HG03108 (cell line): ENCODE measurements at regions not wholly inside any gene's neighbourhood (a gene's known extent, or its start where the extent isn't known, plus 50 kb on each side); places are given as distances from the start of the nearest gene placed in this dataset.

ENCODE experiments used
- ATAC-seq: cut with Tn5 transposase; IDR thresholded peaks from one replicate; pipeline ENCODE4 v1.9.1; 2021; ENCODE audit warnings: moderate library complexity; ENCODE audit not compliant: unreplicated experiment

DNA sequence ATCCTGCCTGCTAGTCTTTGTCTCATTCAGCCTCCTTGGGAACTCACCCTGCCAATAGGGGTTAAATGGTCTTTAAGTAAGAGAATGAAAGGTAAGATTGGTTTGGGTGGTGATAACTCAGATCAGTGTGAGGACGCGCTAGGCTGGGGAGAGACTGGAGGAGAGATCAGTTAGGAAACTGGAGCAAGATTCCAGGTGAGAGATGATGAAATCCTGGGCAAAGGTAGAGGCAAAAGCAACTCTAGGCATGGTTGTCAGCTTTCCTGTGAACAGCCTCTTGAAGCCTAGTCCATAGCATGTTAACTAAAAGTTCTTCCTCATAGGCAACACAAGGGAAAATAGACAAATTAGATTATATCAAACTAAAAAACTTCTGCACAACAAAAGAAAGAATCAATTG, 145.2 kb upstream of the ANKRD28 start:
- no peak for ATAC-seq

DNA sequence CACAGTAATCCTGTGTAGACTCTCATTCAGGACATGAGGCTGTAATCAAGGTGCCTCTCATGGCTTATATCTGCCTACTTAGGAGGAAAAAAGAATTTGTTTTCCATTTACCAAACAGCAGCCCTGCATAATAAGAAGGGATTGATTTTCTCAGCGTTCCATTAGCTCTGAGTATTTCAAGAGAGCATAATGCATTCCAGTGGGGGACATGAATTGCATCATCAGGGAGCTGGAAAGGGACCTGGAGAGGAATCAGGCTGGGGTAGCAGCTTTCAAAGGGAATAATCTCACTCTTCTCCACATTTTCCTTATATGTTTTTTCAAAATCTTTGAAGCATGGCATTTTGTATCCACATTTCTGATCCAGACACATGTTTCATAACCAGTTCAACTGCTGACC, 150.6 kb upstream of the ANKRD28 start:
- no peak for ATAC-seq

DNA sequence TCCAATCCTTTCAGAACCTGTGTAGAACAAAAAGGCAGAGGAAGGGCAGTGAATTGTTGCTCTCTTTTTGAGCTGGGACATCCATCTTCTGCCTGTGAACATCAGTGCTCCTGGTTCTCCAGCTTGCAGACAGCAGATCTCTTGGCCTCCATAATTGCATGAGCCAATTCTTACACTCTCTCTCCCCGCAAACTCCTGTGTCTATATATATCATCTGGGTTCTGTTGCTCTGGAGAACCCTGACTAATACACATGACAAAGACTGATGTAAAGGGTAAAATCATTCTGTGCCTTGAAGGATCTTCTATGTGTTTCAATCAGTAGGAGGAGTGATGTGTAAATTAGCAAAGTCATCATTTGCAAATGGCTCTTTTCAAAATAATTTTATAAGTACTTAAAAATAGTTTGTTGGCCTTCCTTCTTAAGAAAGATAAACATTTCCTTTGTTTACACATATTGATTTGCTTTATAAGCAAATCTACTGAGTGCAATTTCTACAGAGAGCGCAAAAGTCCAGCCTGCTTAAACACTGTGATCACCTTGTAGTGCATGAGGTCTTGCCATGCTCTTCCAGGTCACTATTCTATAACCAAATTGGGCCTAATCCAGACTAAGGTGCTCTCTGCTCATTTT, 154.9 kb upstream of the ANKRD28 start:
- no peak for ATAC-seq

DNA sequence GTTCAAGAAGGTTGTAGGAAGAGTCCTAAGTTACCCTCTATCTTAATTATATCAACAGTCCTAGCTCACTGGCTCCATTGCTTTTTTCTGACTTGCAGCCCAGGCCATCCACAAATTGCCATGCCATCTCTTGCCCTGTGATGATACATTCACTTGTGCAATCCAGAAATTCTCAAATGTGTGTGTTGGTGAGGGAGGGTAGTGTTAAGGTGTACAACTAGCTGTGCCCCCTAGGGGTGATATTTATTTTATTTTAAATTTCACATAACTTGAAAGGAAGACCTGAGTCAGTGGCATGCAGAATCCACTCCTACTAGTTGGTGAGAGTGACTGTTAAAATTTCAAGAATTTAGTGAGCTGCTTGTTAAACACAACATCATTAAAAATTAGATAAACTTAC, 156.1 kb upstream of the ANKRD28 start:
- ATAC-seq = no peak

DNA sequence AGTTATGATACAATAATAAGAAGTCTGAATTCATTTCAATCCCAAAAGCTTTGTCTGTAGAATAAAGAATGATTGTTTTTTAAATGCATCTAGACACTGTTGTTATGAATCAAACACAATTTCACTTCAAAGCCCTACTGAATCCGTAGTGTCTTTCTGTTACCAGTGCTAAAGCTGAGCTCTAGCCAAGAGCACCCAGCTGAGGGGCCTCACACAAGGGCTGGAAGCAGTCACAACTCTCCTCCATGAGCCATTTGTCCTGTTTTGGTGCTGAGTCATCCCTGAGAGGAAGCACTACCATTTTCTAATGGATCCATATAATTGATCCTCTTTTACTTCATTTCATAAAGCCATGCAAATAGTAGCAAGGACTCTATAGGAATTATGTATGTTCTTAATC, 158.2 kb upstream of the ANKRD28 start:
- no peak for ATAC-seq

DNA sequence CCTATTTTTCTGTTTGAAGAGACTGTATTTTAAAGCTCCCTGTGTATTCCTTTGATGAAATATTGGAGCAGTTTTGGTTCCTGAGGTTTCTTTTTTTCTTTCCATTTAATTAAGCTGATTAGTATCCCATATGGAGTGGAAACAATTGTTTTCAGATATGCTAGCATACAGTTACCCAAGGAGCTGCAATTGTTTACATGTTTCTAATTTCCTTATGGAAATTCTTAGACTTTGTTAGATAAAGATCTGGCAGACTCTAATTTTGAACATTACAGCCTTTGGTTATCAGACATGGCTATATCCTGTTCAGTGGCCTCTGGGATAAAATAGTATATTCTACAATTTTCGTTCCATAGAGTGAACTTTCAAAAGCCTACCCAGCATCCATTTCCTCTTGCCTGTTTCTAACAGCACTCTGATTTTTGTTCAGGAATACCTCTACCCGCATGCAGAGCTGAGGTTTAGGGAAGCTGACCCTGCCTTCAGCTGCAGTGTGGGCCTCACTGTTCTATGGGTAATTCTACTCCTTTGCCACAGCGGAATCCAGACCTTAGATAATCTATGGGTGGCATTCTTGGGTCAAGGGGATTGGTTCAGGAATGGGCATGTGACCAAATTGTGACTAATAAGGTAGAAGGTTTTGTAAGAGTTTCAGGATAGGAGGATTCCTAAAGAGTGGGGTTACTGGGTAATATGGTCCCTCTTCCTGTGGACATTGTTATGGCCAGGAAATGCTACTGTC, 161.1 kb upstream of the ANKRD28 start:
- ATAC-seq = no peak

DNA sequence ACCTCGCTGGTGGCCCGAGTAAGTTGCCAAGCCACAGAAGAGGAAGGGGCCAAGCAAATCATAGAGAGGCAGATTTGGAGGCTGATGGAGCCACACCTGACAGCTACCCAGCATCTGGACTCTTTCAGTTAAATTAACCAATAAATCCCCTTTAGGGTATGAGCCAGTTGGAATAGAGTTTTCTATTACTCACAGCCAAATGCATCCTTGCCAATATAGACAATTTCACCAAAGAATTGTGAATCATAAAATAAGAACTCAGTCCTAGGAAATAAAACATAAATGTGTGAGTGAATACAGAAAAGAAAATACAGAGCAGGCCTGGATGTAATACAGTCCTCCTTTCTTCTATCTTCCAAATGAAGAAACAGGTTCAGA, 161.6 kb upstream of the ANKRD28 start:
- ATAC-seq = no peak

DNA sequence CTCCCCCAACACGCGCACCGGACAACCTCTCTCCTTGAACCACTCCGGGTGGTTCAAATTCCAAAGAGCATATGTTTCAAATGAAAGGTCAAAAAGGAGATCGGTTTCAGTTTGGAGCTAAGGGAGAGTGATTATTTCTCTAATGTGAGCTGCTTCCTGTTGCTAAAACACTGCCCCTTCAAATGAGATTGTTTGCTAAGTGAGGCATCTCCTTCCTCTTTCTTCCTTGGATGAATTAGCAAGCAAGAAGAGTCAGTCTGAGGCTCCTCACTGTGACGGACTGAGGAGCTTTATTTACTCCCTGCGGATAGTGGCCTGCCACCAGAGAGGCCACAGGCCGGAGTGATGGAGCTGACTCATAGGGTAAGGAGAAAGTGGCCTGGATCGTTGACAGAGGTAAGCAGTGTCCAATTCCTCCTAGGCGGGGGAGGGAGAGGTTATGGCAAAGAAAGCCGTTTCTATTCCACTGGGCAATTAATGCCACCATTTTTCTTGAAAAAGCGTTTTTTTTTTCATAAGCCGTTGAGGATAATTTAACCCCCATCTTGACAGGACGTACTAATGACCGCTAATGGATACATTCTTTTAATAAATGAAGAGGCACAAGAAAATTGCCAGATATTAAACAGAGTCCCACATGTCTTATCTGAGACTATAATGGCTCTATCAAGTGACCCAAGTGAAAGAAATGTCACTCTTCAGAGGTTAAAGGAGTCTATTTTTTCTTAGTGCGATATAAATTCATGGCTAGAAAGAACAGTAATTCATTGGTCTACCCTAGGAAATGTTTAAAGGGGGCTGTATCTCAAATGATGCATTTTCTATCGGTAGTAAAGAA, 167.0 kb upstream of the ANKRD28 start:
- no peak for ATAC-seq

DNA sequence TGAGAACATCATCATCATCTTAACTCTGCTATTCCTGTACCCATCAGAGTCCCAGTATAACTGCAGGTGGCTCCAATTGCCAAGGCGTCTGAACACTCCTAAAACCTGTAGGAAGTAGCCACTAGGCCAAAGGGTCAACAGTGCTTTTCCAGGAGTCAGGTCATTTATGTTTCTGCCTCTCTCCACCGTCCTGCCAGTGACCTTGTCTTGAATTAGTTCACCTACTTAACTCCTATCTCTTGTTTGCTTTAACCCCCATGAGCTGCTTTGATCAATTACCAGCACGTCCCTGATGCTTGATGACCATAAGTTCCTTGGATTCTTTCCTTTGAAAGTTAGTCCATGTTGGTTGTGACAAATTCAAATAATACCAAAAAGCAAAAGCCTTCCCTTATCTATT, 169.8 kb upstream of the ANKRD28 start:
- ATAC-seq = no peak

DNA sequence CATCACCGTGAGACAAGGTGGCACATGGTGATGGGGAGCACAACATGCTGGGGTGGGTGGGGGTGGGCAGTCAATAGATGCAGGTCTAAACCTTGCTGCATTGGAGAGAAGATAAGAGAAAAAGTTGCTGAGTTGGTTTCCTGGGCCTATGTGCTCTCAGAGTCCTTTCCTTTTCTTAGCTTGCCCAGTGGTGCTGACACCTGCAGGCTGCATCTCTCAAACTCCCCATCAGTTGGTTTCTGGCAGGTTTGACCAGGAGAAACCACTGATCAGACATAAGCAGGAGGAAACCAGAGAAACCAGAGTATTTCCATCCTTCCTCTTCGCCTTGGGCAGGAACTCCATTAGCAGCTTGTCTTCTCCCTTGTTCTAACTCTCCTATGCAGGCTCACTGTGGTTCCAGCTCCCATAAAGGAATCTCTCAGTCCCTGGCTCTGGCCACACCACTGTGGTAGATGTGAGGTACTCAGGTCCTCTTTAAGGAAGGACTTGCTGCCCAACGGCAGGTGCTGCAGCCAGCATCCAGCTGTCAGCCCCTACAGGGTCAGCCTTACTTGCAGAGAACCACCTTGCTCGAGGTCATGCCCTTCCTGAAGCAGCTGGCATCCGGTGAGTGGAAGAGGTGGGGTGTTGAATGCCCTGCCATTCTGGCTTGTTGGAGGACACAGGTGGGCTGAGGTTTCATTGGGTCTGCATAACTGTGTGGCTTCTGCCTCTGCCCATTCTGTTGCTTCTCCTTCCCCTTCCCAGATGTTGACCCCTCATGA, 172.3 kb upstream of the ANKRD28 start:
- no peak for ATAC-seq

DNA sequence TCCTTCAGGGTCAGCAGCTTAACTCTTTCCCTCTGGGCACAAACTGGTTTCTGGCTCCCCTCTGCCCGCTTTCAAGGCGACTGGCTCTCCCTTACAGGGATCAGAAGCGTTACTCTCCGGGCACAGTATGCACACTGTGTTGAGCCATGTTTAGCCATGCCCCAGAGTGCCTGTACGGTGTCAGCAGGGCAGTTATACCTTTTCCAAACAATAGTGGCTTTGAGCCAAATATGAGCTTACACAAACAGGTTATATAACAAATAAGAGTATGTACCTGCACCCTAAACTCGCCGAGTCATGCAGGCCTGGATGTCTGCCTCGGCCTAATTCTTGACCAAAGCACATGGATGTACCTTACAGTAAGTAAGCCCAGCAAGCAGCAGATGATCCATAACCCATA, 175.6 kb upstream of the ANKRD28 start:
- no peak for ATAC-seq

DNA sequence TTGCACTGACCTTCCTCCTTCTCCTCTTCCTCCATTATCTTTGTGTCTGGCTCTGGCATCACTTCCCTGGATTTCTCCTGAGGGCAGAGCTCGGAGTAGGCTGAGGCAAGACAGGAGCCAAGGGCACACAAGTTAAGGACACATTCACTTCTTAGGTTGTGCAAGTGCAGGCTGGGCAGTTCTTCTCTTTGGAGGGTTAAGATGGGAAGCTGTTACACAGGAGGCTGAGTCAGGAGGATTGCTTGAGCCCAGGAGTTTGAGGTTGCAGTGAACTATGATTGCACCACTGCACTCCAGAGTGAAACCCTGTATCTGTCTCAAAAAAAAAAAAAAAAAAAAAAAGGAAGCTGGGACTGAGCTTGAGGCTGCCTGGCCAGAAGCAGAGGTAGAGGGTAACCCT, 176.2 kb upstream of the ANKRD28 start:
- no peak for ATAC-seq

DNA sequence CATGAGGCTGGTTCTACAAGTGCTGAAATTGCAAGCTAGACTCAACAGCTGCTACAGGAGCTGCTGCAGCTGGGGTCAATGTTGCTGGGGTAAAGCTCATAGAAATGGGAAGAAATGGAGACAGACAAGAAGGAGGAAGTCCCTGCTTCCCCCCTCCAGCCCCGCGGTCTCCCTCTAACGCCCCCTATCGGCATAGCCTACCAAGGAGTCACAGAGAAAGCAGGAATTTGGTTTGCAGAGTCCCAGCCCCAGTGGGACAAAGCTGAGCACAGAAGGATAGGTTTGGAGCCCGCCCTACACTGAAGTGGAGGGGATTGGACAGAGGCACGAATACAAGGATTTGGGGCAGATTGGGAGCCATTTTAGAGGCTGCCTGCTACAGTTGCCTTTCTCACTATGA, 176.9 kb upstream of the ANKRD28 start:
- ATAC-seq = no peak

DNA sequence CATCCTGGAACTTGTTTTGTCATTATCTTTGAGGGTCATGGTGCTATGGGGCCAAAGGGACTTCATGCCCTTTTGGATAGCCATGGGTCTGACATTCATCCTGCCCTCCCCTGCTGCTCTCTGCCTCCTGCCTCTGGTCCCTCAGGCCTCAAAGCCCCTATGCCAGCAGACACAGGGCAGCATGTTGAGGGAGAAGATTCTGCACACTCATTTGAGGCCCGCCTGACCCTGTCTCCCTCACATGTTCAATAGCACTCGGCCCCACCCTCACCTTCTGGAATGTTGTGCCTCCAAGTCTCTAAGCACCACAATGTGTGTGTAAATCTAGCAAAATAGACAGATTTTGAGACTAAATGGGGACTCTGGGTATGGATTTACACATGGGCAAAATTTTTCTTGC, 178.7 kb upstream of the ANKRD28 start:
- no peak for ATAC-seq

DNA sequence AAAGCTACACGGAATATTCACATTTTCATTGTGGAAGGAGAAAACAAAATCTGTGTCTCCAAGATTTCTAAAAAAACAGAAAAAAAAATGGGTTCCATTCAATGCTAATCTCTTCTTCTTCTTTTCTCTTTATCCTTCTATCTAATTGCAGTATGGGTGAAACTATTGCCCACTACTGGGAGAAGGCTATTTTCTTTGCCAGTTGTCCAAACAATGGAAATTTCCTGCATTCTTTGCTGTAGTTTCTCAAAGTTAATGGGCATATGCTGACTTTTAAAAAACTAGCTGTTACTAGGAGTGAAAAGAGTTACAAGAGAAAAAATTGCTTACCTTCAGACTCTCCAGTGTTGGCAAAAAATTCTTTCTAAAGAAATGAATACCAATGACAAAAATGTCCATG, 179.3 kb upstream of the ANKRD28 start:
- no peak for ATAC-seq

DNA sequence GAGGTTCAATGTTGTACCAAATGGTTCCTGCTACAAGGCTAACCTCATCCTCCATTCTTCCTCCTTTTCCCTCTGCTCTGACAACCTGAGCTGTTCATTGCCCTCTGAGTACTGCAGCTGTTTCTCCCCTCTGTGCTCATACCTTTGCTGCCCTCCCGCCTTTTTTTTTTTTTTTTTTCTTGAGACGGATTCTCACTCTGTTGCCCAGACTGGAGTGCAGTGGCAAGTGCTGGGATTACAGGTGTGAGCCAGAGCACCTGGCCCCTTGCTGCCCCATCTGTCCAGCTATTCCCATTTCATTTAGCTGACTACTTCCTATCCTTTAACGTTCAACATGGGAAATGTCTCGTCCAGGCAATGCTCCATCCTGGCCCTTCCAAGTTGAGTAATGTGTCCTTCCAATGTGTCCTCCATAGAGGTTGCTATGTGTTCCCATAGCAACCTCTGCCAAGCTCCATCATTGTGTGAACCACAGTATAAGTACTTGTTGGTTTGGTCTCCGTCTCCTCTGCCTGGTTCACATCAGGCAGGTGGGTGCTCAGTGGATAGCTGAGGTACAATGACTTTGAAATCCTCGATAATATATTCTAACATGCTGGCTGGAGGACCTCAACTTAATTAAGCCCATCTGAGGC, 179.9 kb upstream of the ANKRD28 start:
- ATAC-seq = no peak

DNA sequence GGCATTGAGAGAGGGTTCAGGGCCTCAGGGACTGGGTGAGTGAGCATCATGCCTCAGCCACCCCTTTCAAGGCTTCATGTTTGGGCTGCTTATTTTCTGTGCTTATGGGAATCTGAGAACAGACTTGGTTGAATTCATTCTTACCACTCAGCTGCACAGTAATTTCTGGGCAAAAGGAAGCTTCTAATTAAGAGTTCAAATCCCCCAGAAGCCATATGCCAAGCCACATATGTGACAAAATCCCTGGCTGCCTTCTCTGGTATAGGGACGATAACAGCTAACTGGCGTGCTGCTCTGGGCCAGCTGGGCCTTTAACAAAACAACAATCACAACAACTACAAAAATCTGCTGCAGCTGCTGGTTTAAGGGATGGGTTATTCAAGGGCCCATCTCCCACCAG, 181.0 kb upstream of the ANKRD28 start:
- ATAC-seq = no peak

DNA sequence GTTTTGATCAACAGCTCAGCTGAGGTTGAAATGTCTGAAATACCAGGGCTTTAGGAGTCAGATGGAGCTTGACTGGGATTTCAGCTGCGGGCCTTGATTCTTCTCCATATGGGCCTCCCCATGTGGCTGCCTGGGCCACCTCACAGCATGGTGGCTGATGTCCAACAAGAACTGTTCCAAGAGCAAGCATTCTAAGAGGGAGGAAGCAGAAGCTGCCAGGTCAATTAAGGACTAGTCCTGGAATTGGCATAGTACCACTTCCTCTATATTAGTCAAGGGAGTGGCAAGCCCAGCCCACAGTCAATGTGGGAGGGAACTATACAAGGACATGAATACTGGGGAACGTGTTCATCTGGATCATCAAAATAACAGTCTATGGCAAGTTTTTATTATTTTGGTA, 181.7 kb upstream of the ANKRD28 start:
- no peak for ATAC-seq

DNA sequence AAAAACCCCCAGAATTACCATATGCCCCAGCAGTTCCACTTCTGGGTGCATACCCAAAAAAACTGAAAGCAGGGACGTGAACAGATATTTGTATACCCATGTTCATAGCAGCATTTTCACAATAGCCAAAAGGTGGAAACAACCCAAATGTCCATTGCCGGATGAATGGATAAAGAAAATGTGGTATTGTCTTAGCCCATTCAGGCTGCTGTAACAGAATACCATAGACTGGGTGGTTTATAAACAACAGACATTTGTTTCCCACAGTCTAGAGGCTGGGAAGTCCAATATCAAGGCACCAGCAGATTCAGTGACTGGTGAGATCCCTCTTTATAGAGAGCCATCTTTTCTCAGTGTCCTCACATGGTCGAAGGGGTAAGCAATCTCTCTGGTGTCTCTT, 182.1 kb upstream of the ANKRD28 start:
- no peak for ATAC-seq

DNA sequence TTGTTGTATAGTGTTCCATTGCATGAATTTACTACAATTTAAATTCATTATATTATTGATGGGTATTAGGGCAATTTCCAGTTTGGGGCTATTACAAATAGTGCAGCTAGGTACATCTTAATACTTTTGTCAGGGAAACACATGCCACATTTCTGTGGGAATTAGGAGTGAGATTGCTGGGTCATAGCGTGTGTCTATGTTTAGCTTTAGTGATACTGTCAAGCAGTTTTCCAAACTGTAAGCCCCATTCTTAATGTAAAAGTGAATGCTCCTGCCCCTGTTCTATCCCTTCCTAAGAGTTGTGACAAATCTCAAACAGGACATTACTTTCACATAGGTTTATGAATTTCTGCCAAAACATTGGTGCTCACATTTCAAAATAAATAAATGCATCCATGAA, 184.5 kb upstream of the ANKRD28 start:
- ATAC-seq = no peak

DNA sequence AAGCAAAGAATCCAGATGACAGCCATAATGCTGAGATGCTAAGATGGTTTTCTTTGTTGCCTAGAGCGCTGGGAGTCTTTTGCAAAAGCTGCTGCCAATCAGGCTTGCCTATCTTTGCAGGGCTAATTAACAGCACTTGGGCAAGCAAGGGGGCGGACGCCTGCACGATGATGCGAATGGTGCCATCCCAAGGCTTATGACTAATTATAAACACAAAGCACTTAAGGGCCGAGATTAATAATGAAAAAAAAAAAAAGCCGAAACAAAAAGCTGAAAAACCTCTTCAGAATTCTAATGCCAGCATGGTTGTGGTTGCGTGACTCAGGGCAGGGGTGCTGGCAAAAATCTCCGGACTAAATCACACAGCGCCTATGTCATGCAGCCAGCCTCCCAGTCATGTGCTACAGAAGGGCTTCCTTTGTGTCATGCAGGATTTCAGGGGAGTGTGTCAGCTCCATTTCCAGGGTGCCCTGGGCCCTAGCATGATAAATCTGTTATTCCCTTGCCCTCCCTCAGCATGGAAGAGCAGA, 185.0 kb upstream of the ANKRD28 start:
- ATAC-seq = no peak
